HG03571 (cell line): ENCODE measurements at regions not wholly inside any gene's neighbourhood (a gene's known extent, or its start where the extent isn't known, plus 50 kb on each side); places are given as distances from the start of the nearest gene placed in this dataset.

Source experiments
- ATAC-seq: cut with Tn5 transposase; IDR thresholded peaks from one replicate; pipeline ENCODE4 v1.9.1; 2021; ENCODE audit not compliant: unreplicated experiment

GRCh38 chr6:165729307-165729936 is 66.4 kb upstream of the PDE10A start:
- ATAC-seq, result no peak

GRCh38 chr6:165728216-165728615 is 65.2 kb upstream of the PDE10A start:
- no peak for ATAC-seq

- ATAC-seq, result no peak
Observed at GRCh38 chr6:165726965-165727381, 63.9 kb upstream of the PDE10A start.

GRCh38 chr6:165726290-165726875 is 63.3 kb upstream of the PDE10A start:
- ATAC-seq, result no peak

GRCh38 chr6:165725201-165725600 is 62.2 kb upstream of the PDE10A start:
- ATAC-seq, result no peak

- ATAC-seq, result no peak
Observed at GRCh38 chr6:165723326-165723725, 60.3 kb upstream of the PDE10A start.

- ATAC-seq, result no peak
Observed at GRCh38 chr6:165722022-165722421, 59.0 kb upstream of the PDE10A start.

- no peak for ATAC-seq
Observed at GRCh38 chr6:165721356-165721755, 58.3 kb upstream of the PDE10A start.

GRCh38 chr6:165718491-165718891 is 55.5 kb upstream of the PDE10A start:
- no peak for ATAC-seq

- ATAC-seq, result no peak
Observed at GRCh38 chr6:165717732-165718465, 54.9 kb upstream of the PDE10A start.

GRCh38 chr6:165716886-165717285 is 53.8 kb upstream of the PDE10A start:
- no peak for ATAC-seq

GRCh38 chr6:165715428-165715827 is 52.4 kb upstream of the PDE10A start:
- no peak for ATAC-seq

- no peak for ATAC-seq
Observed at GRCh38 chr6:165714907-165715306, 51.9 kb upstream of the PDE10A start.

- ATAC-seq, result no peak
Observed at GRCh38 chr6:165713845-165714466, 50.9 kb upstream of the PDE10A start.
